ENCODE measurements at regions not wholly inside any gene's neighbourhood (a gene's known extent, or its start where the extent isn't known, plus 50 kb on each side); places are given as distances from the start of the nearest gene placed in this dataset.
A peak's percentile ranks its signal among the peaks of the same experiment; 100 is the strongest.

- no peak for TF ChIP-seq KLF10 (tag by site-specific recombination; IDR thresholded peaks at IDR 0.05)
- TF ChIP-seq ZBTB26 (tag by site-specific recombination; optimal IDR thresholded peaks at IDR 0.05), result no peak
- TF ChIP-seq ZFP3 (tag by site-specific recombination; IDR thresholded peaks at IDR 0.05; ENCODE audit: low read depth), result no peak
- no peak for TF ChIP-seq PRDM2 (tag by site-specific recombination; IDR thresholded peaks at IDR 0.05; ENCODE audit: borderline replicate concordance)
- no peak for TF ChIP-seq ZBTB10 (tag by site-specific recombination; IDR thresholded peaks at IDR 0.05)
- no peak for TF ChIP-seq ZNF138 (tag by site-specific recombination; IDR thresholded peaks at IDR 0.05; ENCODE audit: borderline replicate concordance)
- TF ChIP-seq ZSCAN16 (tag by site-specific recombination; IDR thresholded peaks at IDR 0.05), result no peak
Observed at GRCh38 chr3:139258276-139258675, 85.5 kb upstream of the MRPS22 start (continued).

GRCh38 chr3:139259398-139259797 is 84.4 kb upstream of the MRPS22 start:
- ChIA-PET CTCF (no interaction called here), POLR2A (no interaction called here)
- TF ChIP-seq ZNF768 (tag by site-specific recombination; IDR thresholded peaks at IDR 0.05), result 0 out of 2 replicates have a peak, but pooled peaks have one; percentile 20
- TF ChIP-seq ZNF184 (tag by site-specific recombination; IDR thresholded peaks at IDR 0.05), result no peak
- TF ChIP-seq ZNF362 (tag by site-specific recombination; IDR thresholded peaks at IDR 0.05), result no peak
- no peak for TF ChIP-seq ZBTB8A (tag by site-specific recombination; IDR thresholded peaks at IDR 0.05)
- no peaks in the 10 kb centered on the region for H3K9me3 ChIP-seq (ENCODE audit: control insufficient read depth, insufficient read depth, low read depth, low read length)
- H3K4me1 ChIP-seq (ENCODE audit: control insufficient read depth, insufficient read depth, low read length), result no peaks in the 10 kb centered on the region
- no peak overlapping the region for H3K4me3 ChIP-seq (ENCODE audit: low read depth, low read length)
- H3K27ac ChIP-seq (ENCODE audit: extremely low read depth, low read depth, low read length), result no peak overlapping the region
- no peaks in the 10 kb centered on the region for H3K36me3 ChIP-seq (ENCODE audit: control insufficient read depth in 2 of 2, insufficient read depth in 1 of 2, low read length in 2 of 2)

GRCh38 chr3:139260041-139260486 is 83.8 kb upstream of the MRPS22 start:
- ChIA-PET POLR2A (no interaction called here), CTCF (no interaction called here)
- TF ChIP-seq GLIS1 (tag by site-specific recombination; IDR thresholded peaks at IDR 0.05) (peak; percentile 77), ZIC2 (tag by site-specific recombination; IDR thresholded peaks at IDR 0.05) (0 out of 2 replicates have a peak, but pooled peaks have one; percentile 10), GLI2 (tag by site-specific recombination; IDR thresholded peaks at IDR 0.05; ENCODE audit: borderline replicate concordance, low read depth) (no peak)
- H3K36me3 ChIP-seq (ENCODE audit: control insufficient read depth in 2 of 2, insufficient read depth in 1 of 2, low read length in 2 of 2), result no peaks in the 10 kb centered on the region
- H3K4me1 ChIP-seq (ENCODE audit: control insufficient read depth, insufficient read depth, low read length), result no peaks in the 10 kb centered on the region
- H3K27ac ChIP-seq (ENCODE audit: extremely low read depth, low read depth, low read length), result no peak overlapping the region
- no peaks in the 10 kb centered on the region for H3K9me3 ChIP-seq (ENCODE audit: control insufficient read depth, insufficient read depth, low read depth, low read length)
- no peak overlapping the region for H3K4me3 ChIP-seq (ENCODE audit: low read depth, low read length)
